ENCODE measurements at regions not wholly inside any gene's neighbourhood (a gene's known extent, or its start where the extent isn't known, plus 50 kb on each side); places are given as distances from the start of the nearest gene placed in this dataset.

- no peak for TF ChIP-seq GATA3 (IDR thresholded peaks at IDR 0.05; ENCODE audit: low read depth, low read length)
- no peak for TF ChIP-seq GATA2 (IDR thresholded peaks at IDR 0.05; ENCODE audit: low read depth, low read length)
These were observed 2437.0 kb downstream of the PCDH9 start for GRCh38 chr13:64793131-64793530.

GRCh38 chr13:64791373-64791772, 2438.8 kb downstream of the PCDH9 start:
- no peak for TF ChIP-seq GATA2 (IDR thresholded peaks at IDR 0.05; ENCODE audit: low read depth, low read length)
- TF ChIP-seq GATA3 (IDR thresholded peaks at IDR 0.05; ENCODE audit: low read depth, low read length) = no peak

GRCh38 chr13:64782466-64782865, 2447.7 kb downstream of the PCDH9 start:
- TF ChIP-seq GATA2 (IDR thresholded peaks at IDR 0.05; ENCODE audit: low read depth, low read length) (no peak), GATA3 (IDR thresholded peaks at IDR 0.05; ENCODE audit: low read depth, low read length) (no peak)

GRCh38 chr13:64778002-64778401, 2452.1 kb downstream of the PCDH9 start:
- TF ChIP-seq GATA3 (IDR thresholded peaks at IDR 0.05; ENCODE audit: low read depth, low read length) (no peak), GATA2 (IDR thresholded peaks at IDR 0.05; ENCODE audit: low read depth, low read length) (no peak)

GRCh38 chr13:64774915-64775314, 2455.2 kb downstream of the PCDH9 start:
- TF ChIP-seq GATA2 (IDR thresholded peaks at IDR 0.05; ENCODE audit: low read depth, low read length) (no peak), GATA3 (IDR thresholded peaks at IDR 0.05; ENCODE audit: low read depth, low read length) (no peak)

- no peak for TF ChIP-seq GATA3 (IDR thresholded peaks at IDR 0.05; ENCODE audit: low read depth, low read length)
- TF ChIP-seq GATA2 (IDR thresholded peaks at IDR 0.05; ENCODE audit: low read depth, low read length) = no peak
These were observed 2459.4 kb downstream of the PCDH9 start for GRCh38 chr13:64770743-64771142.

- no peak for TF ChIP-seq GATA3 (IDR thresholded peaks at IDR 0.05; ENCODE audit: low read depth, low read length)
- no peak for TF ChIP-seq GATA2 (IDR thresholded peaks at IDR 0.05; ENCODE audit: low read depth, low read length)
These were observed 2463.1 kb downstream of the PCDH9 start for GRCh38 chr13:64767054-64767453.

- TF ChIP-seq GATA3 (IDR thresholded peaks at IDR 0.05; ENCODE audit: low read depth, low read length) = no peak
- TF ChIP-seq GATA2 (IDR thresholded peaks at IDR 0.05; ENCODE audit: low read depth, low read length) = no peak
These were observed 2464.5 kb downstream of the PCDH9 start for GRCh38 chr13:64765636-64766035.

GRCh38 chr13:64758521-64759244, 2471.5 kb downstream of the PCDH9 start:
- TF ChIP-seq GATA2 (IDR thresholded peaks at IDR 0.05; ENCODE audit: low read depth, low read length) (no peak), GATA3 (IDR thresholded peaks at IDR 0.05; ENCODE audit: low read depth, low read length) (no peak)

- TF ChIP-seq GATA3 (IDR thresholded peaks at IDR 0.05; ENCODE audit: low read depth, low read length) = no peak
- TF ChIP-seq GATA2 (IDR thresholded peaks at IDR 0.05; ENCODE audit: low read depth, low read length) = no peak
These were observed 2473.5 kb downstream of the PCDH9 start for GRCh38 chr13:64756621-64757020.

- TF ChIP-seq GATA3 (IDR thresholded peaks at IDR 0.05; ENCODE audit: low read depth, low read length) (no peak), GATA2 (IDR thresholded peaks at IDR 0.05; ENCODE audit: low read depth, low read length) (no peak)
These were observed 2474.2 kb downstream of the PCDH9 start for GRCh38 chr13:64755961-64756360.

- TF ChIP-seq GATA2 (IDR thresholded peaks at IDR 0.05; ENCODE audit: low read depth, low read length) = no peak
- TF ChIP-seq GATA3 (IDR thresholded peaks at IDR 0.05; ENCODE audit: low read depth, low read length) = no peak
These were observed 2476.7 kb downstream of the PCDH9 start for GRCh38 chr13:64753233-64754000.

- no peak for TF ChIP-seq GATA3 (IDR thresholded peaks at IDR 0.05; ENCODE audit: low read depth, low read length)
- TF ChIP-seq GATA2 (IDR thresholded peaks at IDR 0.05; ENCODE audit: low read depth, low read length) = no peak
These were observed 2480.8 kb downstream of the PCDH9 start for GRCh38 chr13:64749301-64749700.

- TF ChIP-seq GATA2 (IDR thresholded peaks at IDR 0.05; ENCODE audit: low read depth, low read length) (no peak), GATA3 (IDR thresholded peaks at IDR 0.05; ENCODE audit: low read depth, low read length) (no peak)
These were observed 2483.3 kb downstream of the PCDH9 start for GRCh38 chr13:64746845-64747244.

- TF ChIP-seq GATA2 (IDR thresholded peaks at IDR 0.05; ENCODE audit: low read depth, low read length) (no peak), GATA3 (IDR thresholded peaks at IDR 0.05; ENCODE audit: low read depth, low read length) (no peak)
These were observed 2489.6 kb downstream of the PCDH9 start for GRCh38 chr13:64740493-64740892.
